Fibroblast of pulmonary artery (primary cell): ENCODE measurements at regions not wholly inside any gene's neighbourhood (a gene's known extent, or its start where the extent isn't known, plus 50 kb on each side); places are given as distances from the start of the nearest gene placed in this dataset.

Experiments
- DNase-seq: peaks from one replicate; pipeline ENCODE4 v3.0.0-alpha.2; 2010; ENCODE audit warnings: low read depth
- H3K4me3 ChIP-seq: replicated peaks from 2 replicates; pipeline ENCODE4 v1.5.1; 2011; ENCODE audit warnings: low read depth, mild to moderate bottlenecking, control low read depth, low read length, moderate library complexity
- TF ChIP-seq, protein P1 (sequence below): IDR thresholded peaks from 2 replicates; pipeline ENCODE4 v1.5.1; 2011; ENCODE audit warnings: mild to moderate bottlenecking, control low read depth, low read length, inconsistent platforms; ENCODE audit errors: missing control alignments

DNA sequence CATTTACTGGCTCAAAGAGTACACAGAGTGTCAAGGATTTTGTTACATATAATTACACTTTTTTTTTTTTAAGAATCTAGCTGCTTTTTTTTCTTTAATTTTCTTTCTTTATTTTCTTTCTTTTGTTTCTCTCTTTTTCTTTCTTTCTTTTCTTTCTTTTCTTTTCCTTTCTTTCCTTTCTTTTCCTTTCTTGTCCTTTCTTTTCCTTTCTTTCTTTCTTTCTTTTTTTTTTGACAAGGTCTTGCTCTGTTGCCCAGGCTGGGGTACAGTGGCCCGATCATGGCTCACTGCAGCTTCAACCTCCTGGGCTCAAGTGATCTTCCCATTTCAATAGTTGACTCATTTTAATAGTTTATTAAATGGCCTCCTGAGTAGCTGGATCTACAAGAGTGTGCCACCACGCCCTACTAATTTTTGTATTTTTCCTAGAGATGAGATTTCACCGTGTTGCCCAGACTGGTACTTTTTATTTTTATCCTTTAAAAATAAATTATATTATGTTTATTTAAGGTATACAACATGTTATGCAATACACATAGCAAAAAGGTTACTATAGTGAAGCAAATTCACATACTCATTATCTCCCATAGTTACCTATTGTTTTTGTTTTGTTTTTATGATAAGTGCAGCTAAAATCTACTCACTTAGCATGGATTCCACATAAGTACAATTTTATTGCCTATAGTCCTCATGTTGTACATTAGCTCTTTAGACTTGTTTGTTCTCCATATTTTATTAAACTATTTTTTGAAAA, 381.5 kb upstream of the KLF4 start:
- DNase-seq, result peak; percentile 14
- H3K4me3 ChIP-seq, result no peak overlapping the region
- TF ChIP-seq, protein P1, sequence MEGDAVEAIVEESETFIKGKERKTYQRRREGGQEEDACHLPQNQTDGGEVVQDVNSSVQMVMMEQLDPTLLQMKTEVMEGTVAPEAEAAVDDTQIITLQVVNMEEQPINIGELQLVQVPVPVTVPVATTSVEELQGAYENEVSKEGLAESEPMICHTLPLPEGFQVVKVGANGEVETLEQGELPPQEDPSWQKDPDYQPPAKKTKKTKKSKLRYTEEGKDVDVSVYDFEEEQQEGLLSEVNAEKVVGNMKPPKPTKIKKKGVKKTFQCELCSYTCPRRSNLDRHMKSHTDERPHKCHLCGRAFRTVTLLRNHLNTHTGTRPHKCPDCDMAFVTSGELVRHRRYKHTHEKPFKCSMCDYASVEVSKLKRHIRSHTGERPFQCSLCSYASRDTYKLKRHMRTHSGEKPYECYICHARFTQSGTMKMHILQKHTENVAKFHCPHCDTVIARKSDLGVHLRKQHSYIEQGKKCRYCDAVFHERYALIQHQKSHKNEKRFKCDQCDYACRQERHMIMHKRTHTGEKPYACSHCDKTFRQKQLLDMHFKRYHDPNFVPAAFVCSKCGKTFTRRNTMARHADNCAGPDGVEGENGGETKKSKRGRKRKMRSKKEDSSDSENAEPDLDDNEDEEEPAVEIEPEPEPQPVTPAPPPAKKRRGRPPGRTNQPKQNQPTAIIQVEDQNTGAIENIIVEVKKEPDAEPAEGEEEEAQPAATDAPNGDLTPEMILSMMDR, result no peak

DNA sequence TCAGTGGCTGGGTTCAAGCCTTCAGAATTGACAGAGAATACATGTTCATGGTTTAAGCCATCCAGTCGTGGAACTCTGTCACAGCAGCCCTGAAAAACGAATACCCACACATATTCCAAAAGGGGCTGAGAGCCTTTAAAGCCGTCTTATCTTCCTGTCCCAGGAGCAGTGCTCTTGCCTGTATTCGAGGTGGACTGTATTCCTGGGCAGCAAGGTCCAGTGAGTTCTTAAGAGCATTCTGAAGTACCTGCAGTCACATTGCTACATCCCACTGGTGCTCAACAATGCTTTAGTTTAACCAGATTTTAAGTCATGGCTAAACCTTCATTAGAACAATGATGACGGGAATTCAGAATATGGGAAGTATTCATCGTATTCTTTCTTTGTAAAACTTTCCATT, 380.7 kb upstream of the KLF4 start:
- no peak for DNase-seq
- TF ChIP-seq, protein P1, result no peak
- H3K4me3 ChIP-seq, result no peak overlapping the region

- DNase-seq, result no peak
These were observed 379.5 kb upstream of the KLF4 start for GRCh38 chr9:107869111-107869510.

DNA sequence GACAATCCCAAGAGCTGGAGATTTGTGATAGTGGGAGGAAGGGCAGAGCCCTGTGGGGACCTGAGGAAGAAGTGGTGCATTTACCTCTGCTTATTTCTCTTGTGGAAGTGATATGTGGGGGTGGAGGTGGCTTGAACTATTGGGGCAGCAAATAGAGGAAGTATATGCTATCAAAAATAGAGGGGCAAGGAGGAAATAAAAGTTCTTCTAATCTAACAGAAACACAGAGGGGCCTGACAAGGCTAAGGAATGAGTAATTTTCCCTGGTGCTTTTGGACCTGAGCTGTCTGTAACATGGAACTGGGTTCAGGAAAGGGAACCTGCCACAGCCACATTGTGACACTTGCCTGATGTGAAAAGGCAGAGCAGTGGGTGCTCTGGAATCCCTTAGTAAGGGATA, 378.6 kb upstream of the KLF4 start:
- TF ChIP-seq, protein P1, result no peak
- DNase-seq, result no peak
- H3K4me3 ChIP-seq, result no peak overlapping the region

More at GRCh38 chr9:107869111-107869510, 379.5 kb upstream of the KLF4 start:
- H3K4me3 ChIP-seq, result no peak overlapping the region
- TF ChIP-seq, protein P1, result no peak

DNA sequence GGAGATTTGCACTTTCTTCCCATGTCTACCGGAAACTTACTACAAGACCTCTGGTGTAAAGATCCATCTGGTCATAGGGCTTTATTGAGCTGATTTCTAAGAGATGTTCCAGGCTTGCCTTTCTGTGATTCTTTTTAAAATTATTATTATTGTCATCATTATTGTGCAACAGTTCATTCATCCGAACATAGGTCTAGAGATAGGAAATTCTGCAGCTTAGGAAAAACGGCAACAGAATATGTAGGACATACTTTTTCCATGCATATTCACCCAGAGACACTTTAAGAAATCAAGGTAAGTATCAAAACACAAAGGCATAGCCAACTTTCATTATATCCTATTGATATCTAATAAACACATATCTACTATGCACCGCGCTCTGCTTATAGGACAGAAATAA, 378.2 kb upstream of the KLF4 start:
- TF ChIP-seq, protein P1, result no peak
- no peak overlapping the region for H3K4me3 ChIP-seq
- DNase-seq, result no peak

DNA sequence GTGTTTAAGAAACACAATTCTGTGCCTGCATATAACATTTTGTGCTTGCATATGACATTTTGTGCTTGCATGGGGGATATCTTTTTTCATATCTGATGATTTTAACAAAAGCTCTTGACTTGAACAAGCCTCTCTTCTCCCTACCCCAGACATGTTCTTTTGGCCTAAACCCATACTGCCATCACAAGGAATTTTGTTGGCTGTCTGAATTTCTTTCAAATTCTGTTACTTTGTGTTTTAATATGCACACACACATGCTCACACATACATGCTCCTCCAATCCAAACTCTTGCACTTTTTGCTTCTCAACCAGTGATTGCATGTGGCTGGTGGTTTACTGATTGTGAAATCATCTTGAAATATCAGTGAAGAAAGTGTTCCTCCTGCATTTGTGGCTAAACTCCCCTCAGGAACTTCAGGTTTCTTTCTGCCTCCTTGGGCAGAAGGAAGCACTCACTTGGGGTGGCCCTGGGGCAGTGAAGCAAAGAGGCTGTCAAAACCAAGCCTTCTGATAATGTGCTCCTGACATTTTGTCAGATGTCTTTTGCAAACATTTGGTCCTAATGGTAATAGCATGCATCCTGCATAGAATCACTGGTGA, 377.2 kb upstream of the KLF4 start:
- TF ChIP-seq, protein P1, result no peak
- no peak overlapping the region for H3K4me3 ChIP-seq
- DNase-seq, result peak; percentile 43
